Activated T-cell treated with anti-CD3 and anti-CD28 coated beads for 48 hours (primary cell): ENCODE measurements at regions not wholly inside any gene's neighbourhood (a gene's known extent, or its start where the extent isn't known, plus 50 kb on each side); places are given as distances from the start of the nearest gene placed in this dataset.
"Not testable (repeated sequence)": the region's sequence is repeated elsewhere in the genome, so short reads cannot be mapped to it uniquely, and the experiment has no call there.

Experiments used
- DNase-seq: peaks from one replicate; pipeline ENCODE4 v3.0.0-alpha.2; 2020; ENCODE audit warnings: low read depth

GRCh38 chr3:95468331-95468730 is 1346.1 kb upstream of the EPHA6 start:
- DNase-seq: no peak

DNA sequence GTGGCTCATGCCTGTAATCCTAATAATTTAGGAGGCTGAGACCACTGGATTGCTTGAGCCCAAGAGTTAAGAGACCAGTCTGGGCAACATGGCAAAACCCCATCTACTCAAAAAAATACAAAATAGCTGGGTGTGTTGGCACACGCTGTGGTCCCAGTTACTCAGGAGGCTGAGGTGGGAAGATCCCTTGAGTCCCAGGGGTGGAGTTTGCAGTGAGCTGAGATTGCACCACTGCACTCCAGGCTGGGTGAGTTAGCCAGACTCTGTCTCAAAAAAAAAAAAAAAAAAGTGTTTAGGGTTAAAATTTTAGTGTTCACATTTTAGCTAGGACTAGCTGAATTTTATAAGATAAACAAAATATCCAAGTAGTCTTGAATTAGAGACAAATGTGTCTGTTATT is 1340.1 kb upstream of the EPHA6 start:
- DNase-seq: no peak

DNA sequence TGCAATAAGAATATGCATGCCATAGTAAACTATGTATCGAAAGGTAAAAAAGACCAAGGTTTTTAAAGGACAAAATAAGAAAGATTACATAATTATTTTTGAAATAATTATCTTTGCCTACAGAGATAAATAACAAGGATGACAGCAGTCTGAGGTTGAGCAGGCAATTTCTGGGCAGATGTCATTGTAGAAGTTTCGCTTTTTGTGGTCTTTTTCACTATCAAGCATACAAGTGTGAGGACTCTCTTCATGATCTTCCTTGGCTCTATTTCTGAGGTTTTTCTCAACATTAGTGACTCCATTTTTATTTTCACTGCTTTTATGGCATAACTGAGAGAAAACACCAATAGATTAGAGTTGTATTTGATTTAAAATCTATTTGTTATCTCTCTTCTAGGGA is 1337.9 kb upstream of the EPHA6 start:
- DNase-seq: no peak

GRCh38 chr3:95506174-95506573 is 1308.2 kb upstream of the EPHA6 start:
- DNase-seq: no peak

GRCh38 chr3:95508124-95508523 is 1306.3 kb upstream of the EPHA6 start:
- no peak for DNase-seq

GRCh38 chr3:95511828-95512227 is 1302.6 kb upstream of the EPHA6 start:
- no peak for DNase-seq

DNA sequence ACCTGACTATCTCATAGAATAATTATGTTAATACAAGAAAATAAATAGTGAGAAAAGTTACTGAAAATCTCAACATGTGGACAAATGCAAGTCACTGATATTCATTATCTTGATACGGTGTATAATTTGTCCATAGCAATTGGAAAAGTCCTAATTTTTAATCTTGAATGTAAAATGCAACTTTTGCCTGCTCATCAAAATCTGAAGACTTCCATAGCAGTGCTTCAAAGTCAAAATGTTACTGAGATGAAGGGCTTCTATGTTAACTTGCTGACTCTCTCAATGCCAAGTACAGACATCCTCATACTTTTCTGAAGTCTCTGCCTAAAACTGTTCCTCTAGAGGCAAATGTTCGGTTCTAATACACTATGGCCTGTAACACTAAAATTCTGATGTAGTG is 1300.1 kb upstream of the EPHA6 start:
- no peak for DNase-seq

DNA sequence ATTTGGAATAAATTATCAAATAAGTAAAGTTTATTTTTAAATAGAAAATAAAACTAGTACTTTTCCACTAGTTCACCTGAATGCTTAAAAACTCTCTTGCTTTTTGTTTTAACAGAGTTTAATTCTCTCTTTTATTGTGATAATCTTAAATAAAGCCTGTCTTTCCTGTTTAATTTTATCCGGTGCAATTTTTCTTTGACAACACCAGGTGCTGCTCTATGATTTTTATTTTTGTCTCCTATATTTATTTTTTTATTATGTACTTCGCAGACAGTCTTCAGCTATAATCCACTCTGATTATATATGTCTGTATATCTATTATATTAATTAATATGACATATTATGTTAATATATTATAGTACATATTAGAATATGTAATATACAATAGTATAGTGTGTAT is 1293.0 kb upstream of the EPHA6 start:
- DNase-seq: no peak

GRCh38 chr3:95522449-95522848 is 1291.9 kb upstream of the EPHA6 start:
- DNase-seq: no peak

- DNase-seq: no peak
These were observed 1274.4 kb upstream of the EPHA6 start for GRCh38 chr3:95539950-95540483.

- DNase-seq: no peak
These were observed 1248.9 kb upstream of the EPHA6 start for GRCh38 chr3:95565502-95565901.

DNA sequence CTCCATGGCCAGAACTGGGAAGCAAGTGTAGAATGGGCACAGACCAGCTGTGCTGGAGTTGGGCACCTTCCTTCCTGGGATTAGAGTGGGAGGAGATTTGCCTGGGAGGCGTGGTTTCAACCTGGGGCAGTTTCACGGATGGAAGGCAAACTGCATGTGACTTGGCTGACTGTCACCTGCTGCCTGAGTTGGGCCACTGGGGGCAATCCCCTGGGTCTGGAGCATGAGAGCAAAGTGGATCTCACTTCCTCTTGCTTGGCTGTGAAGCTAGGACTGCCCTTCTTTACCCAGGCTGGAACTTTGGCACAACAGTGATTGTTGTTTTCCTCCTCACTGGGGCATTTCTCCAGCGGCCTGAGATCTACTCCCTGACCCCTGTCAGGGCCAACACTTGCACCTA is 1247.0 kb upstream of the EPHA6 start:
- DNase-seq: no peak

DNA sequence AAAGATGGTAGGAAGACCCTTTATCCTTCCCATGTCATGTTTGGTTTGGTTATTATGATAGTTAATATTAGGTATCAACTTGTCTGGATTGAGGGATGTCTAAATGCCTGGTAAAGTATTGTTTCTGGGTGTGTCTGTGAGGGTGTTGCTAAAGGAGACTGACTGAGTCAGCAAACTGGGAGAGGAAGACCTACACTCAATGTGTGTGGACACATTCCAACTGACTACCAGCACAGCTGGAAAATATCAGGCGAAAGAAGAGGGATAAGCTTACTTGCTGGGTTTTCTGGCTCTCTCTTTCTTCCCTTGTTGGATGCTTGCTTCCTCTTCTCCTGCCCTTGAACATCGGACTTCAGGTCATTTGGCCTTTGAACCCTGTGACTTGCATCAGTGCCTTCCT is 1227.6 kb upstream of the EPHA6 start:
- DNase-seq: no peak

DNA sequence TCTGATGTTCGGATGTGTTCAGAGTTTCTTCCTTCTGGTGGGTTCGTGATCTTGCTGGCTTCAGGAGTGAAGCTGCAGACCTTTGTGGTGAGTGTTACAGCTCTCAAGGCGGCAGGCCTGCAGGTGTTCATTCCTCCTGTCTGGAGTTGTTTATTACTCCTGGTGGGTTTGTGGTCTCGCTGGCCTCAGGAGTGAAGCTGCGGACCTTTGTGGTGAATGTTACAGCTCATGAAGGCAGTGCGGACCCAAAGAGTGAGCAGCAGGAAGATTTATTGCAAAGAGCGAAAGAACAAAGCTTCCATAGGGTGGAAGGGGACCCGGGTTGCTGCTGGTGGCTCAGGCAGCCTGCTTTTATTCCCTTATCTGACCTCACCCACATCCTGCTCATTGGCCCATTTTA is 1226.8 kb upstream of the EPHA6 start:
- not testable (repeated sequence) for DNase-seq

- DNase-seq: no peak
These were observed 1225.9 kb upstream of the EPHA6 start for GRCh38 chr3:95588473-95588872.

DNA sequence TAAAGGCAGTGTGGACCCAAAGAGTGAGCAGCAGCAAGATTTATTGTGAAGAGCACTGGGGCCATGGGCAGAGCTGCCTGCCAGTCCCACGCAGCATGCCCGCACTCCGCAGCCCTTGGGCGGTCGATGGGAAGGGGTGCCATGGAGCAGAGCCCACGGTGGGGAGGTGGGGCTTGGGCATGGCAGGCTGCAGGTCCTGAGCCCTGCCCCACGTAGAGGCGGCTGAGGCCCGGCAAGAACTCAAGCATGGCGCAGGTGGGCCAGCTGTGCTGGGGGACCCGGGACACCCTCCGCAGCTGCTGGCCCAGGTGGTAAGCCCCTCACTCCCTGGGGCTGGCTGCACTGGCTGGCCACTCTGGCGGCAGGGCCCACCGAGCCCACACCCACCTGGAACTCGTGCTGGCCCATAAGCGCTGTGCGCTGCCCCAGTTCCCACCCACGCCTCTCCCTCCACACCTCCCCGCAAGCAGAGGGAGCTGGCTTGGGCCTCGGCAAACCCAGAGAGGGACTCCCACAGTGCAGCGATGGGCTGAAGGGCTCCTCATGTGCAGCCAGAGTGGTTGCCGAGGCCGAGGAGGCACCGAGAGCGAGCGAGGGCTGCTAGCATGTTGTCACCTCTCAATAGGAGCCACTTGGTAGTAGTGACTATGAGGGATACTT is 1218.8 kb upstream of the EPHA6 start:
- no peak for DNase-seq

GRCh38 chr3:95607926-95608325 is 1206.5 kb upstream of the EPHA6 start:
- no peak for DNase-seq

- no peak for DNase-seq
These were observed 1205.0 kb upstream of the EPHA6 start for GRCh38 chr3:95609411-95609810.

- no peak for DNase-seq
These were observed 1201.8 kb upstream of the EPHA6 start for GRCh38 chr3:95612611-95613010.

DNA sequence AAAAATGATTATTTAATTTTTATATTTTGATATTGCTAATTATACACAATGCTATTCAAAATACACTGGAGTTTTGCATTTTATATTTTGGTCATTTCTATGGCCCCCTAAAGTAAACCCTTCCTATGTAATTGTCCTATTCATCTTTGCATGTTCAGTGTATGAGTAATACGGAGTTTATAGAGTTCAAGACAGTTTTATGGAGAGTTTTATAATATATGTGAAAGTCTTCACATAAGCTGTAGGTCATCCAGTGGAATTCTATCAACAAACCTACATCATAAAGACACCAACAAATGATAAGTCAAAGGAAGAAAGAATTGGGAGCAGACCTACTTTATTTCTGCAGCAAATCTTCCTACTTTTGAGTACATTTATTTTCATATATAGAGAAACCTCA is 1200.4 kb upstream of the EPHA6 start:
- DNase-seq: no peak

GRCh38 chr3:95615592-95616310 is 1198.6 kb upstream of the EPHA6 start:
- DNase-seq: no peak

GRCh38 chr3:95626107-95626506 is 1188.3 kb upstream of the EPHA6 start:
- no peak for DNase-seq

DNA sequence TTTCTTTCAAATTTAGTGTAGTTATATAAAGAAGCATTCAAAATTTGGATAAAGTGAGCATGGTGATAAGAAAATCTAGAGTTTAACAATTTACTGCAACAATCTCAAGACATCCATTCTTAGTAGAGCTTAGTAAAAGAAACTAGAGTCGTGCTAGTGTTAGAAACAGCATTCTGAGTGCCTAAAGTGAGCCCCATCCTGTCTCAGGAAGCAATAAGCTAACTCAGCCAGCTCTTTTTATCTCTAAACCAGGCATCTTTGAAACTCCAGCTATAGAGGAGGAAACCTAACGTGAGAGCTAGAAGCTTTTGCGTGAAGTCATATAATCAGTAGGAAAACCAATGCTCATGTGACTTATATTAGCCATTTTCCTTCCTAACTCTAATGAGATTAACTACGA is 1187.1 kb upstream of the EPHA6 start:
- no peak for DNase-seq

GRCh38 chr3:95627697-95628096 is 1186.7 kb upstream of the EPHA6 start:
- no peak for DNase-seq
